NCI-H2029 treated with DMSO at 0.1 percent for 48 hours (cell line): ENCODE measurements at regions not wholly inside any gene's neighbourhood (a gene's known extent, or its start where the extent isn't known, plus 50 kb on each side); places are given as distances from the start of the nearest gene placed in this dataset.

Experiments used
- DNase-seq: peaks from one replicate; lab custom pipeline; 2025; lab: John Stamatoyannopoulos, UW

DNA sequence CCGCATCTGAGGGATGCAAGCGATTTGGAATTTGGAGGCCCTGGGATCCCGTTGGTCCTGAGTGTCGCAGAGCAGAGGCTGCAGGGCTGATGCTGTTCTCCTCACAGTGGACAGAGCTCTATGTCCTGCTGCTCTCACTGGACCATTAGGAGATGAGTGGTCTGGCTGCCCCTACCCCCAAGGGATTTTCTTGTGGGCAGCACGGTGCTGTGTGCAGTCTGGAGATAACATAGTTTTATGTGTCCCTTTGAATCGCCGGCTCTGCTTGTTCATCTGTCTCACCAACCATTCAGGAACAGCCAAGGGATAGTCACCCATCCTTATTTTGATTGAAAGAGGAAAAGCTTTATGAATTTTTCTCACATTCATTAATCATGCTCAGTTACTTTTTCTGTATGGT, 49.9 kb downstream of the CHRM3 start:
- DNase-seq, result no peak

DNA sequence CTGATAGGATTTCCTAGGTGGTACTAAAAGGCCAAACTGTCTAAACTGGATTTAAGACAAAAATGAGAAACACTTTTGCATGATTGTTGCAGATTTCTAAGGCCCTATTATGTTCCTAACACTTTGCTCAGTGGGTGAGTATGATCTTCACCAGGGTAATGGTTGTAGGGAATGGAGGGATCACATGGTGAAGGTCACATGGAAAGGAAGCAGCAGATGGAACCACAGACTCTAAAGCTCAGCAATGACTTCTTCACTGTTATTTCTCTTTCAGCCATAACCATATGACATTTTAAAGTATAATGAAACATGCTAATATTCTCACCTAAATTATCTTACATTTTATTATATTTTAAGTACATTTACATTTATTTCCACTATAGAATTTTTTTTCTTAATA, 51.5 kb downstream of the CHRM3 start:
- DNase-seq, result no peak

DNA sequence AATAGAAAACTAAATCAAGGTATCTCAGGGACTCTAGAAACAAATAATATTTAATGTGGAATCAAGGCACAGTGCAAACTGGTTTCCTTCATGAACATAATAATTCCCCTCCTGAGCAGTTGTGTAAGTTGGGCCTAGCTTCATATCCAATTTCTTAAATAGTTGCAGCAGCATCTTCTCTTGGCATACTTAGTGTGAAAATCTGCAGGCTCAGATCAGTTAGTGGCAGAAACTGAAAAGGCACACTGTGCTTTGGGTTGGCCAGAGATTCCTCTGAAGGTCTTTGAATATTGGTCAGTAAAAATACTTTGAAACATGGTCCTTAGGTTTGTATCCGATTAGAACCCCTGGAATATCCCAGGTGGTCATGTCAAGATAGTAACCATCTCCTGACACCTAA, 52.5 kb downstream of the CHRM3 start:
- no peak for DNase-seq

DNA sequence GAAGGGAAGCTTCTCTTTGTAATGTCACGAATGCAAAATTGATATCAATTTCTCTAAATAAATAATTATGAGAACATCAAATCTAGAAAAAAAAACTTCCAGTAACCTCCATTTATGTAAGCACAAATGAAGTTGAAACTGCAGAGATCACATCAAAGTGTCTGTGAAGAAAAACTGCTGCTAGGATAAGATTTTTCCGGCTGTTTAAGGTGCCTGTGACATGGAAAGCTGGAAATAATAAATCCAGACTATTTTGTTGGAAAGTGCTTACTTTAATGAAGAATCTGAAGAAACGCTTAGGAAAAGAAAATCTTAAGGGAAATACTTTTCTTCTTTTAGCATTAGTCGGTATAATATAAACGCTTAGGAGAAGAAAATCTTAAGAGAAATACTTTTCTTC, 57.0 kb downstream of the CHRM3 start:
- DNase-seq, result no peak

DNA sequence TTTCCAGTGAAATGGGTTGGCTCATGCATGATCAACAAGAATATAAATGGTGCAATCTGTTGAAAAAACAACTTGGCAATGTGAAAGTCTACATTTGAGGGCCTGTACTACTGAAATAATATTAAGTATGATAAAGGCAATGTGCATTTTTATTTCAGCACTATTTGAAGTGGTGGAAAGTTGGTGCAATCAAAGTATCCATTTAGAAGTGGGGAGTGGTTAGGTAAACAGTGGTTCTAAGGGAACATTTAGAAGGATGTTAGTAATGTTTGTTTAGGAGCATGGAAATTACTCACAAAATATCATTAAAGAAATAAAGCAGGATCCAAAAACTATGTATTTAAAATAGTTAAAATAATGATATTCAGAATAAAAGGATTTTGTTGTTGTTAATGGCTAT, 60.2 kb downstream of the CHRM3 start:
- no peak for DNase-seq

DNA sequence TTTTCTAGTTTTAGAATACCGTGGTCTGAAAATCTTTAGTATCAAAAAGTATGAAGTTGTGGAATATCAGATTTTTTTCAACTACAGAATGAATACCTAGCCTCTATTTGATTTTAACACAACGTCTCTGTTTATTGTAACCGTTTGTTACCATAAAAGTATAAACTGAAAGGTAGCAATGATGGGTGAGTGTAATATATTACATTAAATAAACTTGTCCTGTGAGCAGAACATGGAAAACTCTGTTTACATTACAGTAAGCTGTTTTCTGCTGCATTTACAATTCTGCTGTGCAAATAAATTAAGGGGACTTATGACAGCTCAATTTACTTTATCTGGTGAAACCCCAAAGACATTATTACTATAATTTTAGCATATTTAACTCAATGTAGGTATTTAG, 62.5 kb downstream of the CHRM3 start:
- no peak for DNase-seq

DNA sequence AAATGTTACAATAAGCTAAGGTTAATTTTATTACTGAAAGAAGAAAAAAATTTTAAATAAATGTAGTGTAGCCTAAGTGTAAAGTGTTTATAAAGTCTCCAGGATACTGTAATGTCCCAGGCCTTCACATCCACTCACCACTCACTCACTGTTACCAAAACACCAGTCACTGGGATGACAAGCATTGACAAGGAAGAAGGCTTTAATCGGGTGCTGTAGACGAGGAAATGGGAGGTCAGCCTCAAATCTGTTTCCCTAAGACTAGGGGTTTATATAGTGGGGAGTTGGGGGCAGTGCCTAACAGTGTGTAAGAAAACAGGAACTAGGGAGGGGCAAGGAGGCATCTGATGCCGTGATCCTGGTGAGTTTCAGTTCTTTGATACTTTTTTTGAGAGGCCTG, 69.4 kb downstream of the CHRM3 start:
- DNase-seq, result no peak

DNA sequence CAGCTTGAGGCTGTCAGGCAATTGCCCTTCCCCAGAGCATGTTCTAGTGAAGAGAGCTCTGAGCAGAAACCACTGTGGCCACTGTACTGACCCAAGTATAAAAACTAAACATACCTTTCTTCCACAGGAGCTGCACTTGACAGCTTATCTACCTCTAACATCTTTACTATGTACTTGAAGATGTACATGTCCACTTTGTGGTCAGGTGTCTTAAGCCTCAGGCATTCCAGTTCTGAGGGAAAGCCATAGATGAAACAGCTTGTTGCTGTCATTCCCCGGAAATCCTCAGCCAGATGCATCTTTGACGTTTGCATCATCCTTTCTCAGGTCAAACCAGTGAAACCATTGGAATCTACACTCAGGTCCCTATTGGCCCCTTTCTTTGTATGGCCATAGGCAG, 70.4 kb downstream of the CHRM3 start:
- no peak for DNase-seq

DNA sequence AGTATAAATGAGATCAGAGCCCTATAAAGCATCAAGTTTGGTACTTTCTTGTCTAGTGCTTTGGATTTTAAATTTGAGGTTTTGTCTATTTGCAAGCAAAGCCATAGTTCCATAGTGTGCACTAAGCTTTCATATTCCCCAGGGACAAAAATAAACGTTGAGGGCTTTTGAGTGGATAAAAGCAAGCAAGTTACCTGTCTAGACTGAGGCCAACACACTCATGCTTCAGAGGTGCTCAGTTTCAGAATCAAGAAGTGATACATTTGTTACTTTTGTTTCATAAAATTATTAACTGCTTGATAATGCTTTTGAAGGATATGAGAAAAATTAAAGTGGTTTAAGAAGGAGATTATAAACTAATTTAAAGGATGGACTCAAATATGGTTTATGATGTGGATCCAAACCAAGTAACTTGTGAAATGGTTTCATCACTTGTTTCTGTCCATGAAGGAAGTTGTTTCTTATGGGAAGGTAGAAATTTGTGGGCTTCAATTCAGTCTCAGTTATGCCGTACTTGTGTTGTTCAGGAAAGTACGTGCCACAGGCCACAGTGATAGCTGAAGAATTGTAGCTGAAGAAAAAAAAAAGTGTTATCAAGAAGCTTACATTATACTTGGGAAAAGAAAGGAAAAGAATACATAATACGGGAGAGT, 71.2 kb downstream of the CHRM3 start:
- DNase-seq, result no peak

DNA sequence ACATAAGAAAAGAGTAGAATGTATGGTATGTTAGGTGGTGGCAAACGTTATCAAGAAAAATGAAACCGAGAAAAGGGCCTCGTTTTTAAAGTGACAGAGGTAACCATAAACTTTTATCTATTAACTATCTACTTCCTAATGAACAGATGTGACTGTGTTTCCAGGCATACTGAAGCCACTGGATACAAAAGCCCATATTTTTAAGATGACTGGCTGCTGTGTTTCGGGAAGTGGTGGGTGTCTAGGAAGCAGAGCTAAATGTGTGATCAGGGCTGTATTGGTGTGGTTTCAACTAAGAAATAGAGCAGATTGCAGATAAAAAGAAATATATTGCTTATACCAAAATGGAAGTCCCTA, 71.8 kb downstream of the CHRM3 start:
- no peak for DNase-seq

DNA sequence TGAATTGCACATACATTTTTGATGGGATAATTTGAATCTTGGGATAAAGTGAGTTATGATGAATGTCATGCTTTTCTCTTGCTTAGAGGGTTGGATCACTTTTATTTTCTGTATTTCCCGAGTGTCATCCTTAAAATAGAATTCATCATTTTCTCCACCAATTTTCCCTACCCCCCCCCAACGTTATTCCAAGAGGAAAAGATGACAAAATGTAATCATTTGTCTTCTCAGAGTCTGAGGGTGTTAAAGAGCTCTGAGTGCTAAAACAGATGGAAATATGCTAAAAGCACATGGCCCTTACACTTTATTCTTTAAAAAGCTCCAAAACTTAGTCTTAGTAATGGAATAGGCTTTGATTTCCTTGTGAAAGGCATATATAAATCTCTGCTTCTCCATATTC, 81.4 kb downstream of the CHRM3 start:
- DNase-seq, result no peak

DNA sequence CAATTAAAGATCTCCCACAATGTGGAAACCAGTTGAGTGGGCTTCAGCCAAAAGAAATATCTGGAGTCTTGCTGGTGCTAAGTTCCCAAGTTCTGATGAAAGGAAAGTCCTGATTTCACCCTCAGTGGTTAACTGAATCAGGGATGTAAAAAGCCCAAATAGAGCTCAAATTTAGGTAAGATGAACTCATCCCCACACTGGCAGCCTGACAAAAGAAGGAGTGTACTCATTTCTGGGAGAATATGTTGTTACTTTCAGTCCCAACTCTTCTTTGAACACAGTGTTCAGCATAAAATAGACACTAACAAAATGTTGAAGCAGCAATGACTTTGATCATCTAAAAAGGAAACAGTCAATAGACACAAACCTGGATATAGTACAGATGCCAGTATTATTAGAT, 91.7 kb downstream of the CHRM3 start:
- DNase-seq, result no peak

DNA sequence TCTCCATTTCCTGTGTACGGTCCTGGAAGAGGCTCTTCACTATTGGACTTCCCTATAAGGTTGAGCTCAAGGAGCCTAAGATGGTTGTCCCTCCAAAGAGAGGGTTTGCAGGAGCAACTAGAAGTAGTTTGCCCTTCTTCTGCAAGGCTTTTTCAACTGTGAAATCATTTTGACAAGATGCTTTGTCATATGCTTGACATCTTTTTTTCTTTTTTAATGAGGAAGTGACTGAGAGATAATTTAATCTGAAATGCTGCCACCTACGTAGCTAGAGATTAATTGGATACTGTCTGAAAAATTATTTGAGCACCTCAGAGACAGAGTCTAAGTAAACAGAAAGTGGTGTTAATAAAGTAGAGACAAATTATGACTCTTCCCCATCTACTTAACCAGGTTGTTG, 97.0 kb downstream of the CHRM3 start:
- DNase-seq, result no peak

DNA sequence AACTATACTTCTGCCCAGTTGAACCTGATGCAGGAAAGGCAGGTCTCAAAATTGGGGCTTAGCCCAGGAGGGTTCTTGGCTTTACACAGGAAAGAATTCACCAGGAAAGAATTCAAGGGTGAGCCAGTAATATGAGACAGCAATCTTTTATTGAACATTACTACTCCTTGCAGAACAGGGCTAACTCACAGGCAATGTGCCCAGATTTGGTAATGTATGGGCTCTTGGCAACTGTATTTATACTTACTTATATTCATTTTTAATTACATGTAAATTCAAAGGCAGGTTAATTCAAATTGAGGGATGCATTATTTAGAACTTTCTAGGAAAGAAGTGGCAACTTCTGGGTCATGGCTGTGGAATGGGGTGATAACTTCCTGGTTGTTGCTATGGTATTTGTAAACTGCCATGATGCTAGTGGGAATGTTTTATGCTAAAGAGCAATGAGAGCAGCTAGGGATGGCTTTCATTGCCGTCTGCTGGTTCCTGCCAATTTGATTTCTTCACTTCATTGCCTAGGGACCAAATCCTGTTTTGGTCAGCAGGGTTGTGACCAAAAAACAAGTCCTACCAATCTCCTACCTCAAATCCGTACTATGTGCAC, 107.5 kb downstream of the CHRM3 start:
- DNase-seq, result no peak

DNA sequence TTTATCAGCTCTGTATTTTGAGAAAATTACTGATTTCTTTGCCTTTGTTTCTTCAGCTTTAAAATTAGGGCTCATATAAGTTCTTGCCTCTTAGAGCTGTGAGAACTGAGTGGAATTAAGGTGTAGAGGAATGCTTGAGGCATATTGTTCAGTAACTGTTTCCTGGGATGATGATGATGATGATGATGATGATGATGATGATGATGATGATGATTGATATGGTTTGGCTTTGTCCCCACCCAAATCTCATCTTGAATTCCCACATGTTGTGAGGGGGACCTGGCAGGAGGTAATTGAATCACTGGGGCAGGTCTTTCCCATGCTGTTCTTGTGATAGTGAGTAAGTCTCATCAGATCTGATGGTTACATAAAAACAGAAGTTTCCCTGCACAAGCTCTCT, 118.7 kb downstream of the CHRM3 start:
- no peak for DNase-seq

DNA sequence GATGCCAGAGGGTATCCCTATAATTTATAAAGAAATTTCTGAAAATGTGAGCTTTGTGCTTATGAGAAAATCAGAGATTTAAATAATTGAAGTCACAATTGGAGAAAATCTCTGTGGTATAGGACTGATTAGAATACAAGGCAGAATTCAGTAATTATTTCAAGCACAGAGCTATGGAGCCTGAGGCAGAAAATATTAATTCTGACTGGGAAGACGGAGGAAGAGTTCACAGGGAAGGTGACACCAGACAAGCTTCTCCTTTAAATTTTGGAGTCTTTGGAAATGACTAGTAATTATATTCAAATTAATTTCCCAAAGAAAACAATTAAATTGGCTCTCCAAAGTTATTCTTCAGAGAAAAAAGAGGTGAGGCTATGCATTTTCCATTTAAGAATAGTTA, 121.5 kb downstream of the CHRM3 start:
- no peak for DNase-seq

DNA sequence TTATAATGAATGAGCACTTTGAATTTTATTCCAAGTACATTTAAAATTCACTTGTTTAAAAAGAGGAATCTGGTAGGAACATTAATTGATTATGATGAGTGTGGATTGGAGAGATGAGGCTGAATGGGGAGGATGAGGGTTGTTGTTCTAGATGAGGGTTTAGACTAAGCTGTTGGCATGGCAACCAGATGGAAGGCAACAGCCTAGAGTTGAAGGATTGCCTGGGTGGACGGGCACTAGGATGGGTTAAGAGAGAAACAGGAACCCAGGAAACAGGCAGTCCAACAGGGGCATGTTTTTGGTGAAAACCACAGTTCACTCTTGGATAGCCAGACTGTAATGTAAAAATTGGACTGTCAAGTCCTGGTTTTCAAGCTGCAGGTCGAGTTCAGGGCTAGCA, 125.5 kb downstream of the CHRM3 start:
- DNase-seq, result no peak

DNA sequence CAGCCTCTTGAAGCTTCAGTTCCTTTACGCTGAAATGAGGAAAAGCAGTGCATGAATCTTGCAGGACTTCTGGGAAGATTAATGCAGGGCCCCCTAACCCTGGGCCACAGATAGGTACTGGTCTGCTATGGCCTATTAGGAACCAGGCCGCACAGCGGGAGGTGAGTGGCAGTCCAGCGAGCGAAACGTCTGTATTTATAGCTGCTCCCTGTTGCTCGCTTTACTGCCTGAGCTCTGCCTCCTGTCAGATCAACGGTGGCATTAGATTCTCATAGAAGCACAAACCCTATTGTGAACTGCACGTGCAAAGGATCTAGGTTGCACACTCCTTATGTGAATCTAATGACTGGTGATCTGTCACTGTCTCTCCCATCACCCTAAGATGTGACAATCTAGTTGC, 130.2 kb downstream of the CHRM3 start:
- no peak for DNase-seq

DNA sequence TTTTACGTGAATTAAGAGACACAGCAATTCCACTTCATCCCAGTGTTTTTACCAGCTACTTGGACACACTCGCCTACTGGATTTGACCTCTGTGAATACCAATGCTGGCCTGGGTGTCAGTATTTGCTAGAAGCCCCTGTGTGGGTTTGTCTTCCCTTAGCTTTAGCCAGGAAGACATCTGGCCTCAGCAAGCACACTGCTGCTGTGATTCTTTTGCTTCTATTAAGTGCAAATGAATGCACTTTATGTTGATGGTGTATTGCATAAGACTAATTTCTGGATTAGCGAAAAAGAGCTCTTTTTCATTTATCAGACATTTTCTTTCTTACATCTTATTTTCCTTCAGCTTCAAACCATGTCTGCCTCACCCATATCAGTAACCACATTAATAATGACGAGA, 140.0 kb downstream of the CHRM3 start:
- DNase-seq, result no peak

DNA sequence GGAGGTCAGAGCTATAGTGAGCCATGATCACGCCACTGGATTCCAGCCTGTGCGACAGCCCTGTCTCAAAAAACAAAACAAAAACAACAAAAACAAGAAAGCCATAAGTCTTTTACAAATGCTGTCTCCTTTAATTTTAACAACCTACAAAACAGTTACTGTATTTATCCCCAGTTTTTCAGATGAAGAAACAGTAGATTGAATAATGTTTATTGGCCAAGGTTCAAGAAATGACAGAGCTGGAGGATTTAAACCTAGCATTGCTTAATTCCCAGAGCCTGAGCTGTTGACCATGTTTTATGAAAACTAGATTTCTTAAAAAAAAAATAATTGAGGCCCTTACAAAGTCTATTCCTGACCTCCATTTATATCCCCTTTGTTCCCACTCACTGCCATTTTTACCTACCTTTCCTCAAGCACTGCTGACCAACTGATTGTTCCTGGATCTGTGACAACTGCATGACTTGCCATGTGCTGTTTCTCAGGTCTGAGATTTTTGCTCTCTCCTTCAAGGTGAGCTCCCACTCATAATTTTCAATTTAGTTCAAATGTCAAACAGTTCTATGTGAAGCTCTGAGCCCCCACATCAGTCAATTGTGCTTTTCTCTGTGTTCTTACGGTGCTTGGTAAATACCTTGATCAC, 140.8 kb downstream of the CHRM3 start:
- DNase-seq, result no peak

DNA sequence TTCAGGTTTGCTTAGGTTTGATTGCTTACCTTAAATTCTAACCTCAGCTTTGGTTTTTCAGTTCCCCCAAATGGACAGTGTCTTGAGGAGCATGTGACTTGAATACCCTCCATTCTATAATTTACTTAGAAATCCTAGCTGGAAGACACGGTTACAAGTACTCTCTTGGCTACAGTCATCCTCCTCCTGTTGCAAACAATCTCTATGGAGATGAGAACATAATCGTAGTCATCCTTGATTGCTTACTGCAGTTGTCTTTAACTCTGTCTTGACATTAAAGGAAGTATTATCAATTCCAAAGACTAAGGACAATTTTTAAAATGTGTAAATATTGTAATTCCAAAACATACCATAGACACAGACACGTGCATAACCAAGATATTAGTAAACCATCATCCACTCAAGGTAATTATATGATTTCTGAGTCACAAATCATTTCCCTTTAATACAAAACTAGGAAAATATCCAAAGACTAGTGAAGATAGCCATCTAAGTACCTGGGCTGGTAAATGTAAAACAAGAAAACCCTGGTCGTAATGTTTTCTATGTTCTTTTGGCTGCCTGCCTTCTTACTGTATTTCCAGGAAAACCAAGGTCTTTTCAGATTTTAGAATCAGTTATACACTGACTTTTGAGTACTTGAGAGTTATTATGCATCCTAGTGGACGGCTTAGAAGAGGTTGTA, 149.9 kb downstream of the CHRM3 start:
- no peak for DNase-seq

DNA sequence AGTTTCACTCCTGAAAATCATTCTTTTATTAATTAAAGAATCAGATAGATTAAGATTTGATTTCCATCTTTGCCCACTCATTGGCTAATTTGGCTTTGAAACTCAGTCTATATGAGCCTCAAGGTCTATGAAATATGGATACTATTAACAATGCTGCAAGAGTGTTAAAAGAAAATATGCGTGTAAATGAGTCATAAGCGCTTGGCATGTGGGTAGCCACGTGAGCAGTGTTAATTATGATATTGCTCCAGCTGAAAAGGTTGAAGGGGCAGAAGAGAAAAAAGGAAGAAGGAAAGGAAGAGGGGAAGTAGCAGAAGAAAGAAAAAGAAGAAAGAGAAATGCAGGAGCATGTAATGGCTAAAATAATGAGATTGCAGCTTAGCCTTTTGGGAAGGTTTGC, 151.4 kb downstream of the CHRM3 start:
- no peak for DNase-seq

DNA sequence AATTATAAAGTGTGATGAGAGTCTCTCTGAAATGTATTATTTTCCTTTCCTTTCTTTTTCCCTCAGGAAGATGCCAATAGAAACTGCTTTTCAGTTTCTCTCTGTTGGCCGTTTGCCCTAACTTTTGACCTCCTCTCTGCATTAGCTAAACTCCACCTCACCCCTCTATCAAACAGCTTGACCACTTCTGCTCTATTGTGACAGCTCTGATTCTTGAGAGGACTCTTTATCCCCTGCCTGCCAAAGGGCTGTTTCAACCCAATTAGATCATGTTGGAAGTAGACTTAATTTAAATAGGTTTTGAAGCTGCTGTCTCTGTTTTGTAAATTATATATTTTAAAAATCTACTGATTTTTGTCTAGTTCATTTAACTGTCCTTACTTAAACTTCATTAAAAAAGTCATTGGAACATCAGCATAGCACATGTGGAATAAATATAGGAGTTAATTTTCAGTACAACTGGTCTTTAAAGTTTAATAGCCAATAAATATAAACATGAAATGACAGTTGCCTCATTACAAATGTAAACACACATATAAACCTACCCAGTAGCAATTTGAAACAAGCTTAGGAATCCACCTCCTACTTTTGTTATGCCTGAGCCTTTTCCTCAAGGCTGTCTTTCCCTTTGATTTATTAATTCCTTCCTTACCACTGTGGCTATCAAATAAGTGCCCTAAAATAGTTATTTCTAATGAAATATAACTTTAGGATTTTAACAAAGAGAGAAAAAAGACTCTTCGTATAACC, 152.0 kb downstream of the CHRM3 start:
- no peak for DNase-seq
